OCI-LY7 (cell line): ENCODE measurements at regions not wholly inside any gene's neighbourhood (a gene's known extent, or its start where the extent isn't known, plus 50 kb on each side); places are given as distances from the start of the nearest gene placed in this dataset.
"Not testable (repeated sequence)": the region's sequence is repeated elsewhere in the genome, so short reads cannot be mapped to it uniquely, and the experiment has no call there.

Experiments used
- BruUV-seq: library from RNA; stranded (reverse); fragments of 400-500 nt; replicated peaks from 2 replicates; lab custom pipeline; 2021; lab: Mats Ljungman, UMichigan
- CTCF ChIA-PET: fragments of 300-600 bp; sonication (Branson Sonifier 250); formaldehyde crosslinking; loops from one replicate; lab custom pipeline; 2022; ENCODE audit warnings: antibody characterized with exemption; ENCODE audit not compliant: unreplicated experiment; lab: Charles Lee
- POLR2A ChIA-PET: fragments of 300-600 bp; sonication (Branson Sonifier 250); formaldehyde crosslinking; loops from one replicate; lab custom pipeline; 2022; ENCODE audit warnings: antibody characterized with exemption; lab: Charles Lee
- DNase-seq: peaks from one replicate; pipeline ENCODE4 v3.0.0-alpha.2; 2015; ENCODE audit warnings: low spot score
- H2AFZ ChIP-seq: fragments of 200-600 bp; sonication (generic), shearing (Covaris generic); 2 replicates; pipeline ENCODE4 v1.6.1; 2014; ENCODE audit warnings: mild to moderate bottlenecking, antibody characterized with exemption, low read length, moderate library complexity
- H3K27ac ChIP-seq: fragments of 200-600 bp; sonication (generic); 2 replicates; pipeline ENCODE4 v1.5.1; 2014; ENCODE audit warnings: mixed run types, low read depth, mild to moderate bottlenecking, moderate library complexity, low read length, inconsistent platforms; ENCODE audit not compliant: poor library complexity, severe bottlenecking
- H3K36me3 ChIP-seq: fragments of 200-600 bp; sonication (generic); 2 replicates; pipeline ENCODE4 v1.6.1; 2014; ENCODE audit warnings: mild to moderate bottlenecking, antibody characterized with exemption, low read length, moderate library complexity, mixed read lengths; ENCODE audit not compliant: insufficient read depth
- H3K4me1 ChIP-seq: fragments of 200-600 bp; sonication (generic); 2 replicates; pipeline ENCODE4 v1.5.1; 2014; ENCODE audit warnings: mild to moderate bottlenecking, low read length; ENCODE audit not compliant: insufficient read depth, poor library complexity, severe bottlenecking
- H3K4me2 ChIP-seq: fragments of 200-600 bp; sonication (generic); 2 replicates; pipeline ENCODE4 v1.6.1; 2014; ENCODE audit warnings: mild to moderate bottlenecking, low read length
- H3K4me3 ChIP-seq: fragments of 200-600 bp; sonication (generic); 2 replicates; pipeline ENCODE4 v1.5.1; 2014; ENCODE audit warnings: mild to moderate bottlenecking, low read depth, low read length; ENCODE audit not compliant: poor library complexity, severe bottlenecking
- H3K79me2 ChIP-seq: fragments of 200-600 bp; sonication (generic); 2 replicates; pipeline ENCODE4 v1.6.1; 2016; ENCODE audit warnings: low read depth, mild to moderate bottlenecking, low read length, moderate library complexity, mixed read lengths; ENCODE audit not compliant: insufficient read depth
- H3K9me2 ChIP-seq: fragments of 200-600 bp; sonication (generic); 2 replicates; pipeline ENCODE4 v1.6.1; 2016; ENCODE audit warnings: mild to moderate bottlenecking, low read length, mixed read lengths; ENCODE audit not compliant: insufficient read depth
- H3K9me3 ChIP-seq: fragments of 200-600 bp; sonication (generic); 2 replicates; pipeline ENCODE4 v1.6.1; 2014; ENCODE audit warnings: mild to moderate bottlenecking, mixed run types, low read length, mixed read lengths
- H4K20me1 ChIP-seq: fragments of 200-600 bp; sonication (generic); 2 replicates; pipeline ENCODE4 v1.6.1; 2014; ENCODE audit warnings: mild to moderate bottlenecking, antibody characterized with exemption, low read length, moderate library complexity, mixed read lengths; ENCODE audit not compliant: insufficient read depth
- EZH2phosphoT487 ChIP-seq: fragments of 200-600 bp; sonication (generic); IDR thresholded peaks from 2 replicates; pipeline ENCODE4 v1.6.1; 2018; ENCODE audit warnings: low read depth, borderline replicate concordance, mild to moderate bottlenecking, mixed run types, antibody characterized with exemption, low read length, moderate library complexity, mixed read lengths
- intact Hi-C: fragments of 100-400 bp; cut with micrococcal nuclease; formaldehyde crosslinking; loops from one replicate; pipeline ENCODE4 v1.10.0; 2022; ENCODE audit not compliant: unreplicated experiment
- TF ChIP-seq, protein P1 (sequence below): fragments of 200-600 bp; sonication (generic); conservative IDR thresholded peaks from 2 replicates; pipeline ENCODE4 v1.5.1; 2014; ENCODE audit warnings: mild to moderate bottlenecking, antibody characterized with exemption, low read length, moderate library complexity, mixed read lengths

DNA sequence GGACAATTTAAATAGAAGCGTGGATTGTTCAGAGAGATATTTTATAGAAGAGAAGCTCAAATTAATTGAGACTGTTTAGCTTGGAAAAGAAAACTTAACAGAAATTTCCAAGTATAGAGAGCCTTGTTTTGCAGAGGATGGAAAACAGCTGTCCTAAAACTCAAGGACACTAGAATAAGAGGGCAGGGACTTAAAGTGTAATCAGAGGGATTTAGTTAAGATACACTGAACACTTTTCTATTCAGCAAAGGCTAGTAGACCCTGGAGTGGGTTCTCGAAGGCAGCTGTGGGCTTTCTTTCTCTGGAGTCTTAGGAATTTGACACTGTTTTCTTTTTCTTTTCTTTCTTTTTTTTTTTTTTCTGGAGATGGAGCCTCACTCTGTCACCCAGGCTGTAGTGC is 92.7 kb upstream of the ARX start:
- no peaks in the 10 kb centered on the region for H3K36me3 ChIP-seq
- intact Hi-C loops, result no loop called here
- no TSS peak for BruUV-seq
- H3K9me2 ChIP-seq, result no peaks in the 10 kb centered on the region
- no peaks in the 10 kb centered on the region for H3K9me3 ChIP-seq
- no peak for TF ChIP-seq EZH2phosphoT487
- TF ChIP-seq, protein P1, sequence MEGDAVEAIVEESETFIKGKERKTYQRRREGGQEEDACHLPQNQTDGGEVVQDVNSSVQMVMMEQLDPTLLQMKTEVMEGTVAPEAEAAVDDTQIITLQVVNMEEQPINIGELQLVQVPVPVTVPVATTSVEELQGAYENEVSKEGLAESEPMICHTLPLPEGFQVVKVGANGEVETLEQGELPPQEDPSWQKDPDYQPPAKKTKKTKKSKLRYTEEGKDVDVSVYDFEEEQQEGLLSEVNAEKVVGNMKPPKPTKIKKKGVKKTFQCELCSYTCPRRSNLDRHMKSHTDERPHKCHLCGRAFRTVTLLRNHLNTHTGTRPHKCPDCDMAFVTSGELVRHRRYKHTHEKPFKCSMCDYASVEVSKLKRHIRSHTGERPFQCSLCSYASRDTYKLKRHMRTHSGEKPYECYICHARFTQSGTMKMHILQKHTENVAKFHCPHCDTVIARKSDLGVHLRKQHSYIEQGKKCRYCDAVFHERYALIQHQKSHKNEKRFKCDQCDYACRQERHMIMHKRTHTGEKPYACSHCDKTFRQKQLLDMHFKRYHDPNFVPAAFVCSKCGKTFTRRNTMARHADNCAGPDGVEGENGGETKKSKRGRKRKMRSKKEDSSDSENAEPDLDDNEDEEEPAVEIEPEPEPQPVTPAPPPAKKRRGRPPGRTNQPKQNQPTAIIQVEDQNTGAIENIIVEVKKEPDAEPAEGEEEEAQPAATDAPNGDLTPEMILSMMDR, result no peak
- no peak overlapping the region for H3K27ac ChIP-seq
- CTCF ChIA-PET, result no interaction called here
- POLR2A ChIA-PET, result no interaction called here
- no peak for DNase-seq
- no peak overlapping the region for H2AFZ ChIP-seq
- no peak overlapping the region for H3K4me3 ChIP-seq
- H3K79me2 ChIP-seq, result no peaks in the 10 kb centered on the region
- H3K4me1 ChIP-seq, result no peaks in the 10 kb centered on the region
- H3K4me2 ChIP-seq, result no peak overlapping the region
- H4K20me1 ChIP-seq, result no peaks in the 10 kb centered on the region

- no peak overlapping the region for H3K4me3 ChIP-seq
- no peak overlapping the region for H2AFZ ChIP-seq
- no peak for TF ChIP-seq EZH2phosphoT487
- TF ChIP-seq, protein P1, result no peak
- H3K79me2 ChIP-seq, result no peaks in the 10 kb centered on the region
- no peaks in the 10 kb centered on the region for H3K36me3 ChIP-seq
- no peak overlapping the region for H3K4me2 ChIP-seq
- no peaks in the 10 kb centered on the region for H3K9me2 ChIP-seq
- no peaks in the 10 kb centered on the region for H3K9me3 ChIP-seq
- H3K27ac ChIP-seq, result no peak overlapping the region
- intact Hi-C loops, result no loop called here
- BruUV-seq, result no TSS peak
- H3K4me1 ChIP-seq, result no peaks in the 10 kb centered on the region
- no peaks in the 10 kb centered on the region for H4K20me1 ChIP-seq
- no peak for DNase-seq
- CTCF ChIA-PET, result no interaction called here
- POLR2A ChIA-PET, result no interaction called here
Measured at GRCh38 chrX:25105221-25105620, 89.5 kb upstream of the ARX start.

- H3K4me2 ChIP-seq, result no peak overlapping the region
- CTCF ChIA-PET, result no interaction called here
- H2AFZ ChIP-seq, result no peak overlapping the region
- intact Hi-C loops, result no loop called here
- H3K4me3 ChIP-seq, result no peak overlapping the region
- no peak overlapping the region for H3K27ac ChIP-seq
- no TSS peak for BruUV-seq
- no peaks in the 10 kb centered on the region for H4K20me1 ChIP-seq
- H3K9me3 ChIP-seq, result no peaks in the 10 kb centered on the region
- TF ChIP-seq EZH2phosphoT487, result no peak
- TF ChIP-seq, protein P1, result no peak
- no peaks in the 10 kb centered on the region for H3K79me2 ChIP-seq
- H3K9me2 ChIP-seq, result no peaks in the 10 kb centered on the region
- DNase-seq, result no peak
- no peaks in the 10 kb centered on the region for H3K36me3 ChIP-seq
- POLR2A ChIA-PET, result interaction anchor here (1.0 kb wide), 1 partner anchor 11 kb away, joined by 3 read pairs; no protein-coding TSS in a partner anchor
- no peaks in the 10 kb centered on the region for H3K4me1 ChIP-seq
Measured at GRCh38 chrX:25096522-25097045, 80.8 kb upstream of the ARX start.

DNA sequence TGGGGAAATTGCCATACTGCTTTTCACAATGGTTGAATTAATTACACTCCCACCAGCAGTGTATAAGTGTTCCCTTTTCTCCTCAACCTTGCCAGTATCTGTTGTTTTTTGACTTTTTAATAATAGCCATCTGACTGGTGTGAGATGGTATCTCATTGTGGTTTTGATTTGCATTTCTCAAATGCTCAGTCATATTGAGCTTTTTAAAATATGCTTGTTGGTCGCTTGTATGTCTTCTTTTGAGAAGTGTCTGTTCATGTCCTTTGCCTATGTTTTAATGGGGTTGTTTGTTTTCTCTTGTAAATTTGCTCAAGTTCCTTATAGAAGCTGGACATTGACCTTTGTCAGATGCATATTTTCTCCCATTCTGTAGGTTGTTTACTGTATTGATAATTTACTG is 75.4 kb upstream of the ARX start:
- H3K79me2 ChIP-seq, H3K9me3 ChIP-seq, POLR2A ChIA-PET, BruUV-seq, H2AFZ ChIP-seq, H3K4me2 ChIP-seq, H3K9me2 ChIP-seq, H3K4me1 ChIP-seq, CTCF ChIA-PET, H3K27ac ChIP-seq, H4K20me1 ChIP-seq, H3K36me3 ChIP-seq, H3K4me3 ChIP-seq, intact Hi-C loops, DNase-seq: not testable (repeated sequence)
